ENCODE measurements at regions not wholly inside any gene's neighbourhood (a gene's known extent, or its start where the extent isn't known, plus 50 kb on each side); places are given as distances from the start of the nearest gene placed in this dataset.

- no peak for DNase-seq (ENCODE audit: extremely low spot score, unreplicated experiment)
- peaks cover 12% of the 10 kb centered on the region for H3K4me1 Mint-ChIP-seq (ENCODE audit: unreplicated experiment)
- TF ChIP-seq CTCF (conservative IDR thresholded peaks at IDR 0.05) = no peak
Observed at GRCh38 chr22:35204807-35205775, 52.2 kb upstream of the HMGXB4 start.

DNA sequence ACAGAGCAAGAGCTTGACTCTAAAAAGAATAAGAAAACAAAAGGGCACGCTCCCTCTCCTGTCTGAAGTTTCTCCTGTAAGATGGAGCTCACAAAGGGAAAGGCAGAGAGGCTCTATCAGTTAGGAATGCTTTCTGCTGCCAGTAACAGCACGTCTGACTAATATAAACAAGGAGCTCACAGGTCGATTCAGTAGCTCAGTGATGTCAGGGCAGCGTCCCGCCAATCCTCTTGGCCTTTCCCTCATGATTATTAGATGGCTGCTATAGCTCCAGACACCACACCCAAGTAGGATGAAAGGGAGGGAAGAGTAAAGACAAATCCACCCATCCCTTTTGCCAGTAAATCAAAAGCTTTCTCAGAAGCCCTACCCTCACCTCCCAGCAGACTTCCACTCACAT, 51.3 kb upstream of the HMGXB4 start:
- no peak for DNase-seq (ENCODE audit: extremely low spot score, unreplicated experiment)
- H3K36me3 Mint-ChIP-seq = no peaks in the 10 kb centered on the region
- H3K27ac Mint-ChIP-seq = peak overlapping the region; percentile 14
- H3K27me3 Mint-ChIP-seq = peaks cover 9% of the 10 kb centered on the region
- H3K4me1 Mint-ChIP-seq (ENCODE audit: unreplicated experiment) = peaks cover 12% of the 10 kb centered on the region
- no peak overlapping the region for H3K4me3 Mint-ChIP-seq
- TF ChIP-seq CTCF (conservative IDR thresholded peaks at IDR 0.05) = no peak
- H3K9me3 Mint-ChIP-seq = no peaks in the 10 kb centered on the region

More at GRCh38 chr22:35204807-35205775, 52.2 kb upstream of the HMGXB4 start:
- Mint-ChIP-seq H3K36me3 (no peaks in the 10 kb centered on the region), H3K27me3 (peaks cover 14% of the 10 kb centered on the region), H3K4me3 (no peak overlapping the region), H3K27ac (no peak overlapping the region), H3K9me3 (no peaks in the 10 kb centered on the region)

DNA sequence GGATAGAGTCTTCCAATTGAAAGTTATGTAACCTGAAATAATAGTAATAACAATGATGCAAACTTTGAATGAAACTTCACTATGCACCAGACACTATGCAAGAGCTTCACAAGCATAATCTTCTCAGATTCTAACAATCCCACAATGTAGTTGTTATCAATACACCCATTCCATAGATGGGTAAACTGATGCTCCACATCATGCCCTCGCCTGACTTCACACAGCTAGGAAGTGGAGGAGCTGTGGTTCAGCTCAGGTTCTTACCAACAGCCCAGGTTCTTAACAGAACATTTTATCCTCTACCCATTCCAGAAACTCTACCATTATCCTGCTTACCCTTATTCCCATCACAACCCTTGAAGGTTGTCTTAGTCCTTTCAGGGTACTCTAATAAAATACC, 50.4 kb upstream of the HMGXB4 start:
- TF ChIP-seq CTCF (conservative IDR thresholded peaks at IDR 0.05) = no peak
- H3K36me3 Mint-ChIP-seq = no peaks in the 10 kb centered on the region
- H3K27ac Mint-ChIP-seq = no peak overlapping the region
- H3K4me3 Mint-ChIP-seq = no peak overlapping the region
- no peaks in the 10 kb centered on the region for H3K9me3 Mint-ChIP-seq
- H3K4me1 Mint-ChIP-seq (ENCODE audit: unreplicated experiment) = peaks cover 12% of the 10 kb centered on the region
- no peak for DNase-seq (ENCODE audit: extremely low spot score, unreplicated experiment)
- H3K27me3 Mint-ChIP-seq = peaks cover 17% of the 10 kb centered on the region

All from type B pancreatic cell (in vitro differentiated cells).